ENCODE measurements at regions not wholly inside any gene's neighbourhood (a gene's known extent, or its start where the extent isn't known, plus 50 kb on each side); places are given as distances from the start of the nearest gene placed in this dataset.

- TF ChIP-seq PTRF (tag; IDR thresholded peaks at IDR 0.05) (peak; percentile 97), TCF7 (IDR thresholded peaks at IDR 0.05; ENCODE audit: borderline replicate concordance) (no peak), MTF1 (CRISPR knock-in tag; IDR thresholded peaks at IDR 0.05; ENCODE audit: borderline replicate concordance) (peak; percentile 75; the same call in 1 of the 2 replicates), ZBTB12 (CRISPR knock-in tag; IDR thresholded peaks at IDR 0.05) (peak; percentile 79), LARP7 (IDR thresholded peaks at IDR 0.05) (no peak), TBP (optimal IDR thresholded peaks at IDR 0.05; ENCODE audit: low read depth, low read length) (no peak), TGIF2 (CRISPR knock-in tag; IDR thresholded peaks at IDR 0.05) (no peak), NONO (IDR thresholded peaks at IDR 0.05; ENCODE audit: low read depth in 2 of 2, low read length in 1 of 2) (no peak), KLF10 (CRISPR knock-in tag; IDR thresholded peaks at IDR 0.05) (0 out of 2 replicates have a peak, but pooled peaks have one; percentile 40), VEZF1 (CRISPR knock-in tag; IDR thresholded peaks at IDR 0.05) (peak; percentile 67), ZNF507 (tag; conservative IDR thresholded peaks at IDR 0.05) (peak; percentile 39), HIVEP1 (CRISPR knock-in tag; IDR thresholded peaks at IDR 0.05) (peak; percentile 98), NFE2 (IDR thresholded peaks at IDR 0.05; ENCODE audit: low read depth) (no peak), ZNF75A (CRISPR knock-in tag; IDR thresholded peaks at IDR 0.05) (peak; percentile 67; the same call in 1 of the 2 replicates), RAD21 (CRISPR knock-in tag; conservative IDR thresholded peaks at IDR 0.05 in 1 of 2, IDR thresholded peaks at IDR 0.05 in 1 of 2) (no peak), IRF9 (tag; IDR thresholded peaks at IDR 0.05) (peak; percentile 97), PKNOX1 (IDR thresholded peaks at IDR 0.05) (no peak), MTA1 (IDR thresholded peaks at IDR 0.05; ENCODE audit: borderline replicate concordance) (0 out of 2 replicates have a peak, but pooled peaks have one; percentile 34), GABPB1 (CRISPR knock-in tag; IDR thresholded peaks at IDR 0.05) (no peak), RBM39 (optimal IDR thresholded peaks at IDR 0.05; ENCODE audit: low read depth, low read length) (no peak), ZNF586 (CRISPR knock-in tag; conservative IDR thresholded peaks at IDR 0.05) (no peak), GMEB1 (CRISPR knock-in tag; IDR thresholded peaks at IDR 0.05) (peak; percentile 81)
Measured at GRCh38 chr2:47297767-47298425, 71.2 kb upstream of the EPCAM start (continued).

Data from K562 (cell line).